Superior temporal gyrus (tissue), 1 donor: ENCODE measurements at regions not wholly inside any gene's neighbourhood (a gene's known extent, or its start where the extent isn't known, plus 50 kb on each side); places are given as distances from the start of the nearest gene placed in this dataset.

Experiments used
- DNase-seq: peaks from one replicate; pipeline ENCODE4 v3.0.0-alpha.2; 2016; ENCODE audit errors: extremely low spot score

GRCh38 chrX:147832707-147833348 lies 78.9 kb upstream of the FMR1 start:
- no peak for DNase-seq

- peak; percentile 7 for DNase-seq
Measured at GRCh38 chrX:147838465-147839131, 73.1 kb upstream of the FMR1 start.

GRCh38 chrX:147846676-147847075 lies 65.0 kb upstream of the FMR1 start:
- DNase-seq = no peak

GRCh38 chrX:147847999-147848398 lies 63.7 kb upstream of the FMR1 start:
- DNase-seq = no peak

GRCh38 chrX:147848543-147849443 lies 62.9 kb upstream of the FMR1 start:
- DNase-seq = no peak

GRCh38 chrX:147850875-147851274 lies 60.8 kb upstream of the FMR1 start:
- DNase-seq = no peak

- DNase-seq = no peak
Measured at GRCh38 chrX:147853701-147854100, 58.0 kb upstream of the FMR1 start.

- DNase-seq = no peak
Measured at GRCh38 chrX:147859666-147860065, 52.1 kb upstream of the FMR1 start.
